H1 (cell line): ENCODE measurements at regions not wholly inside any gene's neighbourhood (a gene's known extent, or its start where the extent isn't known, plus 50 kb on each side); places are given as distances from the start of the nearest gene placed in this dataset.

Experiments
- ATF2 ChIP-seq: IDR thresholded peaks from 2 replicates; pipeline ENCODE4 v1.6.1; 2012; ENCODE audit warnings: low read length, inconsistent platforms
- EGR1 ChIP-seq: IDR thresholded peaks from 2 replicates; pipeline ENCODE4 v1.6.1; 2011; ENCODE audit warnings: low read depth, low read length, borderline replicate concordance
- RBBP5 ChIP-seq: IDR thresholded peaks from 2 replicates; pipeline ENCODE4 v1.7.1; 2012; ENCODE audit warnings: low read depth, mild to moderate bottlenecking, inconsistent platforms, low read length, moderate library complexity, borderline replicate concordance

- no peak for TF ChIP-seq ATF2
- TF ChIP-seq RBBP5 = no peak
- TF ChIP-seq EGR1 = no peak
These were observed 248.5 kb downstream of the UQCRFS1 start (continued) for GRCh38 chr19:28964500-28964899.
